ENCODE measurements at regions not wholly inside any gene's neighbourhood (a gene's known extent, or its start where the extent isn't known, plus 50 kb on each side); places are given as distances from the start of the nearest gene placed in this dataset.

- no peaks in the 10 kb centered on the region for H3K4me1 ChIP-seq (ENCODE audit: control insufficient read depth, extremely low read depth, insufficient read depth, low read length)
- DNase-seq (ENCODE audit: low read depth, low spot score): no peak
- TF ChIP-seq EZH2 (IDR thresholded peaks at IDR 0.05; ENCODE audit: low read length) (no peak), CTCF (optimal IDR thresholded peaks at IDR 0.05 in 1 of 3, IDR thresholded peaks at IDR 0.05 in 1 of 3, conservative IDR thresholded peaks at IDR 0.05 in 1 of 3; ENCODE audit: extremely low read depth in 1 of 3, insufficient read depth in 2 of 3, low read length in 3 of 3) (no peak)
- H3K4me2 ChIP-seq (ENCODE audit: control insufficient read depth, extremely low read depth, insufficient read depth, low read depth, low read length): no peak overlapping the region
- H4K20me1 ChIP-seq (ENCODE audit: control insufficient read depth, extremely low read depth, insufficient read depth, low read length): no peaks in the 10 kb centered on the region
- no peak overlapping the region for H3K4me3 ChIP-seq (ENCODE audit: control insufficient read depth in 2 of 3, extremely low read depth in 1 of 3, insufficient read depth in 2 of 3, low read depth in 1 of 3, low read length in 3 of 3)
- no peaks in the 10 kb centered on the region for H3K9me1 ChIP-seq (ENCODE audit: control insufficient read depth, extremely low read depth, insufficient read depth, low read length)
- H2AFZ ChIP-seq (ENCODE audit: control insufficient read depth, low read length): no peak overlapping the region
- H3K9ac ChIP-seq (ENCODE audit: control insufficient read depth, extremely low read depth, insufficient read depth, low read length): no peak overlapping the region
- H3K27ac ChIP-seq (ENCODE audit: control insufficient read depth, insufficient read depth, low read length): no peak overlapping the region
- H3K36me3 ChIP-seq (ENCODE audit: control insufficient read depth in 2 of 2, extremely low read depth in 1 of 2, insufficient read depth in 2 of 2, low read length in 2 of 2): no peaks in the 10 kb centered on the region
- FAIRE-seq: no peak
- dilution Hi-C loops (cut with MboI; ENCODE audit: extremely low pct_ligation_motif_present, low sequenced_read_pairs): no loop called here
- no peaks in the 10 kb centered on the region for H3K79me2 ChIP-seq (ENCODE audit: control insufficient read depth, insufficient read depth, low read length)
- no peaks in the 10 kb centered on the region for H3K27me3 ChIP-seq (ENCODE audit: control insufficient read depth, extremely low read depth, insufficient read depth, low read length)
- H3K9me3 ChIP-seq (ENCODE audit: control insufficient read depth, low read depth, low read length): no peaks in the 10 kb centered on the region
These were observed 296.0 kb upstream of the PTBP2 start for GRCh38 chr1:96425382-96426129.

DNA sequence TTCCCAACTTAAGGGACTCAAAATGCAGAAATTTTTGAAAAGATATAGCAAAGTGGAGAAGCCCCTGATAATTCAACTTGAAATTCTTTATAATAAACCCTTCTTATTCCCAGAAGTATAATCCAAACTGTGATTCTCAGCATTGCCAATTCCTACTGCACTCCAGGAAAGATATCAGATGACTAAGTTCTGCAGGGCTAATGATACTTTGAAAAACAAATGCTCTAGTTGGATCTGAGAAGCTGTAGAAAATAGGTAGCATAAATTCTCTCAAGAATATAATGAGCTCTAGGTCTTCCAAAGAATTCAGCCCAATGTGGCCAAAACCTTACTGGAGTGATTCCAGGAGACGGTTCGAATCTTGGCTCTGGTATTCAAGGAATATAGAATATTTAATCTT is 294.0 kb upstream of the PTBP2 start:
- no peak for FAIRE-seq
- no peak for DNase-seq (ENCODE audit: low read depth, low spot score)
- dilution Hi-C loops (cut with MboI; ENCODE audit: extremely low pct_ligation_motif_present, low sequenced_read_pairs): no loop called here

More for the DNA sequence above, 294.0 kb upstream of the PTBP2 start:
- TF ChIP-seq CTCF (optimal IDR thresholded peaks at IDR 0.05 in 1 of 3, IDR thresholded peaks at IDR 0.05 in 1 of 3, conservative IDR thresholded peaks at IDR 0.05 in 1 of 3; ENCODE audit: extremely low read depth in 1 of 3, insufficient read depth in 2 of 3, low read length in 3 of 3): no peak
- Histone ChIP-seq H3K4me3 (ENCODE audit: control insufficient read depth in 2 of 3, extremely low read depth in 1 of 3, insufficient read depth in 2 of 3, low read depth in 1 of 3, low read length in 3 of 3) (no peak overlapping the region), H3K79me2 (ENCODE audit: control insufficient read depth, insufficient read depth, low read length) (no peaks in the 10 kb centered on the region), H3K36me3 (ENCODE audit: control insufficient read depth in 2 of 2, extremely low read depth in 1 of 2, insufficient read depth in 2 of 2, low read length in 2 of 2) (no peaks in the 10 kb centered on the region), H4K20me1 (ENCODE audit: control insufficient read depth, extremely low read depth, insufficient read depth, low read length) (no peaks in the 10 kb centered on the region), H3K4me1 (ENCODE audit: control insufficient read depth, extremely low read depth, insufficient read depth, low read length) (no peaks in the 10 kb centered on the region), H3K9me3 (ENCODE audit: control insufficient read depth, low read depth, low read length) (no peaks in the 10 kb centered on the region), H3K9me1 (ENCODE audit: control insufficient read depth, extremely low read depth, insufficient read depth, low read length) (no peaks in the 10 kb centered on the region), H3K9ac (ENCODE audit: control insufficient read depth, extremely low read depth, insufficient read depth, low read length) (no peak overlapping the region), H3K27me3 (ENCODE audit: control insufficient read depth, extremely low read depth, insufficient read depth, low read length) (no peaks in the 10 kb centered on the region), H2AFZ (ENCODE audit: control insufficient read depth, low read length) (no peak overlapping the region), H3K27ac (ENCODE audit: control insufficient read depth, insufficient read depth, low read length) (no peak overlapping the region), H3K4me2 (ENCODE audit: control insufficient read depth, extremely low read depth, insufficient read depth, low read depth, low read length) (no peak overlapping the region)

Measured in keratinocyte (primary cell).